Fibroblast of lung (primary cell): ENCODE measurements at regions not wholly inside any gene's neighbourhood (a gene's known extent, or its start where the extent isn't known, plus 50 kb on each side); places are given as distances from the start of the nearest gene placed in this dataset.
"Not testable (repeated sequence)": the region's sequence is repeated elsewhere in the genome, so short reads cannot be mapped to it uniquely, and the experiment has no call there.

Experiments used
- DNase-seq, 2 donors: peaks; one replicate each; pipeline versions ENCODE4 v3.0.0 to v3.0.0-alpha.2; 2010; ENCODE audit warnings: low read depth in 2 of 2
- H2AFZ ChIP-seq: 2 replicates; pipeline ENCODE4 v1.5.1; 2012; ENCODE audit warnings: low read length, control low read depth, inconsistent platforms
- H3K27ac ChIP-seq: 2 replicates; pipeline ENCODE4 v1.5.1; 2011; ENCODE audit warnings: low read length, control low read depth; ENCODE audit not compliant: insufficient read depth
- H3K27me3 ChIP-seq: 2 replicates; pipeline ENCODE4 v1.5.1; 2011; ENCODE audit warnings: mild to moderate bottlenecking, low read length; ENCODE audit not compliant: control insufficient read depth, insufficient read depth
- H3K36me3 ChIP-seq: 2 replicates; pipeline ENCODE4 v1.5.1; 2011; ENCODE audit warnings: low read length; ENCODE audit not compliant: control insufficient read depth, insufficient read depth
- H3K4me1 ChIP-seq: 2 replicates; pipeline ENCODE4 v1.5.1; 2011; ENCODE audit warnings: low read length; ENCODE audit not compliant: control insufficient read depth, insufficient read depth; ENCODE audit errors: extremely low read depth
- H3K4me2 ChIP-seq: 2 replicates; pipeline ENCODE4 v1.5.1; 2011; ENCODE audit warnings: low read length, control low read depth; ENCODE audit not compliant: insufficient read depth; ENCODE audit errors: extremely low read depth
- H3K4me3 ChIP-seq, 4 experiments: fragments of 200-600 bp in 1 of 4; sonication (generic) in 1 of 4; replicated peaks in 1 of 4; 2 replicates each; pipeline ENCODE4 v1.5.1; 2011 to 2016; ENCODE audit warnings: low read length in 4 of 4, low read depth in 3 of 4, mild to moderate bottlenecking in 3 of 4, control low read depth in 2 of 4, inconsistent platforms in 1 of 4, mixed read lengths in 1 of 4; ENCODE audit not compliant: insufficient read depth in 1 of 4; ENCODE audit errors: control extremely low read depth in 1 of 4
- H3K79me2 ChIP-seq: 2 replicates; pipeline ENCODE4 v1.5.1; 2012; ENCODE audit warnings: mild to moderate bottlenecking, low read length, inconsistent platforms; ENCODE audit not compliant: control insufficient read depth, insufficient read depth
- H3K9ac ChIP-seq: 2 replicates; pipeline ENCODE4 v1.5.1; 2011; ENCODE audit warnings: mild to moderate bottlenecking, low read length, control low read depth; ENCODE audit not compliant: insufficient read depth
- H3K9me3 ChIP-seq: 2 replicates; pipeline ENCODE4 v1.5.1; 2012; ENCODE audit warnings: low read depth, low read length; ENCODE audit not compliant: control insufficient read depth, insufficient read depth
- H4K20me1 ChIP-seq: 2 replicates; pipeline ENCODE4 v1.5.1; 2011; ENCODE audit warnings: low read length; ENCODE audit not compliant: control insufficient read depth, insufficient read depth; ENCODE audit errors: extremely low read depth
- EZH2 ChIP-seq: IDR thresholded peaks from 2 replicates; pipeline ENCODE4 v1.5.1; 2012; ENCODE audit warnings: low read length, control low read depth, mild to moderate bottlenecking; ENCODE audit errors: missing control alignments
- TF ChIP-seq, protein P1 (sequence below), 2 donors: IDR thresholded peaks in 1 of 2; conservative IDR thresholded peaks in 1 of 2; 1 replicate in 1 of 2; 2 replicates in 1 of 2; pipeline ENCODE4 v1.5.1; 2011 to 2012; ENCODE audit warnings: low read length in 2 of 2, control low read depth in 1 of 2, inconsistent platforms in 1 of 2, low read depth in 1 of 2, mild to moderate bottlenecking in 1 of 2

DNA sequence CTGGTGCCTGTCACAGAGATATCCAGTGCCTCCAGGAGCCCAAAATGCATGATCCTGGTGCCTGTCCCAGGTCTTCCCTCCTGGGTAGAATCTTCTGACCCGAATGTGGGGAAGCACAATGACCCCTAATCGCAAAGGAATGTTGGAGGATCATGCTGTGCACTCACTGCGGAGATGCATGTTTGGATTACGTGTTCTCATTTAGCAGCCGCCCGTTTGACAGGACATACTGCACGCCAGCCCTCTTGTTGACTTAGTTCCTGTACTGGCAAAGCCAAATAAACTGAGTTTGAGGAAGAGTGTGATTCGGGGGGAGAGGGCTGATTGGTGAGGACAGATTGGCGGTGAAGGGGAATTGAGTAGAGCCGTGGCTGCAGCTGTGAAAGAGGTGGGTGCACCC, 85.9 kb upstream of the SIM2 start:
- Histone ChIP-seq H2AFZ (no peak overlapping the region), H3K27ac (no peak overlapping the region), H3K36me3 (no peaks in the 10 kb centered on the region), H3K9ac (no peak overlapping the region), H3K4me1 (peaks cover 2% of the 10 kb centered on the region), H4K20me1 (no peaks in the 10 kb centered on the region), H3K27me3 (no peaks in the 10 kb centered on the region), H3K4me3 (no peak overlapping the region), H3K9me3 (no peaks in the 10 kb centered on the region), H3K4me2 (peak overlapping the region; percentile 41), H3K79me2 (no peaks in the 10 kb centered on the region)
- DNase-seq: peak in 1 of 2 donors; percentile 49
- TF ChIP-seq EZH2: no peak
- TF ChIP-seq, protein P1, sequence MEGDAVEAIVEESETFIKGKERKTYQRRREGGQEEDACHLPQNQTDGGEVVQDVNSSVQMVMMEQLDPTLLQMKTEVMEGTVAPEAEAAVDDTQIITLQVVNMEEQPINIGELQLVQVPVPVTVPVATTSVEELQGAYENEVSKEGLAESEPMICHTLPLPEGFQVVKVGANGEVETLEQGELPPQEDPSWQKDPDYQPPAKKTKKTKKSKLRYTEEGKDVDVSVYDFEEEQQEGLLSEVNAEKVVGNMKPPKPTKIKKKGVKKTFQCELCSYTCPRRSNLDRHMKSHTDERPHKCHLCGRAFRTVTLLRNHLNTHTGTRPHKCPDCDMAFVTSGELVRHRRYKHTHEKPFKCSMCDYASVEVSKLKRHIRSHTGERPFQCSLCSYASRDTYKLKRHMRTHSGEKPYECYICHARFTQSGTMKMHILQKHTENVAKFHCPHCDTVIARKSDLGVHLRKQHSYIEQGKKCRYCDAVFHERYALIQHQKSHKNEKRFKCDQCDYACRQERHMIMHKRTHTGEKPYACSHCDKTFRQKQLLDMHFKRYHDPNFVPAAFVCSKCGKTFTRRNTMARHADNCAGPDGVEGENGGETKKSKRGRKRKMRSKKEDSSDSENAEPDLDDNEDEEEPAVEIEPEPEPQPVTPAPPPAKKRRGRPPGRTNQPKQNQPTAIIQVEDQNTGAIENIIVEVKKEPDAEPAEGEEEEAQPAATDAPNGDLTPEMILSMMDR (conservative IDR thresholded peaks at IDR 0.05 in 1 of 2, IDR thresholded peaks at IDR 0.05 in 1 of 2; ENCODE audit: low read depth in 1 of 2, low read length in 2 of 2): no peak

DNA sequence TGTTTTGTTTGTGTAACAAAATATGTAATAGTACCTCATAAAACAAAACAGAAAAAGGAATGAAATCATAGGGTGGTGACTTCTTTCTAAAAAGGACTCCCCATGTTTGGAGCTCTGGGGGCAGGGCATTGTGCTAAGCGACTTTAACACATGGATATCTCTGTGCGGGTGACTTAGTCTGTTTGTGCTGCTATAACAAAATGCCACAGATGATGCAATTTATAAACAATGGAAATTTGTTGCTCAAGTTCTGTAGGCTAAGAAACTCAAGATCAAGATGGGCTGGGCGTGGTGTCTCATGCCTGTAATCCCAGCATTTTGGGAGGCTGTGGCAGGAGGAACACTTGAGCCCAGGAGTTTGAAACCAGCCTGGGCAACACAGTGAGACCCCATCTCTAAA, 85.4 kb upstream of the SIM2 start:
- Histone ChIP-seq H3K9me3 (no peaks in the 10 kb centered on the region), H3K36me3 (no peaks in the 10 kb centered on the region), H3K4me2 (no peak overlapping the region), H3K9ac (no peak overlapping the region), H3K27ac (no peak overlapping the region), H3K4me1 (peaks cover 2% of the 10 kb centered on the region), H2AFZ (no peak overlapping the region), H3K4me3 (no peak overlapping the region), H4K20me1 (no peaks in the 10 kb centered on the region), H3K27me3 (no peaks in the 10 kb centered on the region), H3K79me2 (no peaks in the 10 kb centered on the region)
- peak in 1 of 2 donors; percentile 15 for DNase-seq
- TF ChIP-seq EZH2: no peak
- TF ChIP-seq, protein P1 (conservative IDR thresholded peaks at IDR 0.05 in 1 of 2, IDR thresholded peaks at IDR 0.05 in 1 of 2; ENCODE audit: low read depth in 1 of 2, low read length in 2 of 2): no peak

GRCh38 chr21:36615274-36615964, 83.5 kb upstream of the SIM2 start:
- H3K27me3 ChIP-seq: no peaks in the 10 kb centered on the region
- H4K20me1 ChIP-seq: no peaks in the 10 kb centered on the region
- H3K36me3 ChIP-seq: no peaks in the 10 kb centered on the region
- H3K4me2 ChIP-seq: no peak overlapping the region
- H3K9me3 ChIP-seq: no peaks in the 10 kb centered on the region
- H3K4me3 ChIP-seq: no peak overlapping the region
- no peak overlapping the region for H2AFZ ChIP-seq
- peaks cover 2% of the 10 kb centered on the region for H3K4me1 ChIP-seq
- no peak overlapping the region for H3K9ac ChIP-seq
- no peak for DNase-seq
- H3K27ac ChIP-seq: no peak overlapping the region
- no peaks in the 10 kb centered on the region for H3K79me2 ChIP-seq
- no peak for TF ChIP-seq EZH2
- TF ChIP-seq, protein P1 (conservative IDR thresholded peaks at IDR 0.05 in 1 of 2, IDR thresholded peaks at IDR 0.05 in 1 of 2; ENCODE audit: low read depth in 1 of 2, low read length in 2 of 2): no peak

DNA sequence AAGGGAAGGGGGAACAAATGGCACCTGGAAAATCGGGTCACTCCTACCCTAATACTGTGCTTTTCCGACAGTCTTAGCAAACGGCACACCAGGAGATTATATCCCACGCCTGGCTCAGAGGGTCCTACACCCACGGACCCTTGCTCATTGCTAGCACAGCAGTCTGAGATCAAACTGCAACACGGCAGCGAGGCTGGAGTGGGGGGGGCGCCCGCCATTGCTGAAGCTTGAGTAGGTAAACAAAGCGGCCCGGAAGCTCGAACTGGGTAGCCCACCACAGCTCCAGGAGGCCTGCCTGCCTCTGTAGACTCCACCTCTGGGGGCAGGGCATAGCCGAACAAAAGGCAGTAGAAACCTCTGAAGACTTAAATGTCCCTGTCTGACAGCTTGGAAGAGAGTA, 82.1 kb upstream of the SIM2 start:
- H3K9me3 ChIP-seq, H3K27me3 ChIP-seq, DNase-seq, H2AFZ ChIP-seq, H3K4me2 ChIP-seq, H3K79me2 ChIP-seq, H3K27ac ChIP-seq, H3K4me3 ChIP-seq, H3K36me3 ChIP-seq, H3K4me1 ChIP-seq, H4K20me1 ChIP-seq, H3K9ac ChIP-seq: not testable (repeated sequence)

GRCh38 chr21:36621794-36622193, 77.1 kb upstream of the SIM2 start:
- H3K27me3 ChIP-seq, H3K4me2 ChIP-seq, H3K36me3 ChIP-seq, H3K4me1 ChIP-seq, H3K79me2 ChIP-seq, DNase-seq, H3K27ac ChIP-seq, H4K20me1 ChIP-seq, H3K4me3 ChIP-seq, H3K9me3 ChIP-seq, H2AFZ ChIP-seq, H3K9ac ChIP-seq: not testable (repeated sequence)
